Stimulated activated CD8-positive, alpha-beta memory T cell treated with anti-CD3 and anti-CD28 coated beads, Interleukin-7, amount 100 ng/mL, for 48 hours (primary cell): ENCODE measurements at regions not wholly inside any gene's neighbourhood (a gene's known extent, or its start where the extent isn't known, plus 50 kb on each side); places are given as distances from the start of the nearest gene placed in this dataset.
A peak's percentile ranks its signal among the peaks of the same experiment; 100 is the strongest.

ENCODE experiments used
- DNase-seq, 2 donors: peaks; one replicate each; pipeline ENCODE4 v3.0.0-alpha.2; 2020; ENCODE audit warnings: low read depth in 1 of 2; ENCODE audit errors: extremely low read depth in 1 of 2

DNA sequence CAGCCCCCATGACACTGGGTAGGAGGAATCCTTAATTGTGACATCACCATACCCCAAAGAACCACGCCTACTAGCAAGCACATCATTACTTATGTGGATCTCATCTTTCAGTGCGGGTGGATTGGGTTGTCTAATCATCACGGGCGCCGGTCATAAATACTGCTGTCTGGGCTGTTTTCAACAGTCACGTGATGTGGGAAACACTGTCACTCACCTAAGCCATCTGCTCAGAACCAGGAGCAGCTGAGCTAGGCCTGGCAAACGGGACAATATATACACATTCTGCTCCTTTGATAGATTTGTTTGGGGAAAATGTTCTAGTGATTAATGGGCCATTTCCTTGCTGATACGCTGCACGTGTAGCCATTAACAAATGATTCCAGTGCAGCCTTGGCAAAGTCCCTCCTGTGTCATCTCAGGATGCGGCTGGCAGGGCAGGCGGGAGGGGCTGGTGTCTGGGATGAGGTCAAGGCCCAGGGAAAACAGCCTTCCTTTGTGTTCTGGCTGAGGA, 145.9 kb upstream of the COPS8 start:
- no peak for DNase-seq

- no peak for DNase-seq
These were observed 145.2 kb upstream of the COPS8 start for GRCh38 chr2:236940497-236940896.

DNA sequence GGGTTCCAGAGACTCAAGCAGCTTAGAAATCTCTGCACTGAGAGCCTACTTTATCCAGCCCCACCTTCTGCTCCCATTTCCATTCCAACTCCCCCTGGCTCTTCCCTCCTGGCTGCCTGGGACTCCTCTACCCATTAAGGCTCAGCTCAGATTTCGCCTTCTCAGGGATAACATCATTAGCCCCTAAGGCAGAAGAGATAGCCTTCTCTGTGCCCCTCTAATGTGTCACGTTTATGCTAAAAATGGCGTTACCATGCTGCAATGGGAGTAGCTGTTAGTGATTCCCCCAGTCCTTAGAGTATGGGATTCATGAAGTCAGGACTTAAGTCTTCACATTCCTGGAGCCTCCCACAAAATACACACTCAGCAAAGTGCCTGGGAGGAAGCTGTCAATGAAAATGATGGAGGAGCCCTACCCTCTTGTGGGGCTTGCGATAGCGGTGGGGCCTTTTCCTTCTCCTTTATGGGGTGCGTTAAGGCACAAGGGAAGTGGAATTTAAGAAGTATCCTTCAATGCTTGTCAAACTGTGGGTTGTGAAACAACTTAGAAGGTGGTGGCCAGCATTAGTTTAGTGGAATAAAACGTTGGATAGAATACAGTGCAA, 144.7 kb upstream of the COPS8 start:
- no peak for DNase-seq

DNA sequence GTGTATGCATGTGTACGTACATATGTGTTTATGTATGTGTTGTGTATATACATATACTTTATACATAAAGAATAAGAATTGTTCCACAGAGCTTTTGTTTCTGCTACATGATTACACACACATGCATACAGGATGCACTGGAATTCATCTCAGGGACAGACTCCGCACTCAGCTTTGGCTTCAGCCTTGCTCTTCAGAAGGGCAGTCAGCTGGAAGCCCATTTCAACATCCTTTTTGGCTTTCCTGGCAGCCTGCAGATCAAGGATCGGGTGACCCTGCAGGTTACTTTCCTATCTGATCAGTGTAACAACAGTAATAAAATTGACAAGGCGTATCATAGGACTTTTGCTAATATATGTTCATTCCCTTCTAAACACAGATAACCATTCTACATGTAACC, 144.1 kb upstream of the COPS8 start:
- no peak for DNase-seq

- no peak for DNase-seq
These were observed 143.1 kb upstream of the COPS8 start for GRCh38 chr2:236942554-236942953.

DNA sequence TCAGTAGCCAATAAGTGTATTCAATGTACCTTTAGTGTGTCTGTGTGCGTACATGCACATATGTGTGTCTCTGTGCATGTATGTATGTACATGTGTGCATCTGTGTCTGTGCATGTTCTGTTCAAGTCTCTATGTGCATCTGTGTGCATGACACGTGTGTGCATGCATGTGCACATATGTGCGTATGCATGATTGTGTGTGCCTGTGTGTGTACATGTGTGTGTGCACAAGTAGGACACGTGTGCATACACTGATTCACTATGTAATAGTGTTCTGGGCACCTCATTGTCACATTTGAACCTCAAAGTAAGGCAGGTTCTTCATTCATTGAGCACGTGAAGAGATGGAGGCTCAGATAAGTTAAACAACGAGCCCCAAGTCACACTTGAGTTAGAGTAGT, 142.6 kb upstream of the COPS8 start:
- no peak for DNase-seq

- DNase-seq, result no peak
These were observed 141.7 kb upstream of the COPS8 start for GRCh38 chr2:236943841-236944513.

- DNase-seq, result no peak
These were observed 141.1 kb upstream of the COPS8 start for GRCh38 chr2:236944561-236944960.

DNA sequence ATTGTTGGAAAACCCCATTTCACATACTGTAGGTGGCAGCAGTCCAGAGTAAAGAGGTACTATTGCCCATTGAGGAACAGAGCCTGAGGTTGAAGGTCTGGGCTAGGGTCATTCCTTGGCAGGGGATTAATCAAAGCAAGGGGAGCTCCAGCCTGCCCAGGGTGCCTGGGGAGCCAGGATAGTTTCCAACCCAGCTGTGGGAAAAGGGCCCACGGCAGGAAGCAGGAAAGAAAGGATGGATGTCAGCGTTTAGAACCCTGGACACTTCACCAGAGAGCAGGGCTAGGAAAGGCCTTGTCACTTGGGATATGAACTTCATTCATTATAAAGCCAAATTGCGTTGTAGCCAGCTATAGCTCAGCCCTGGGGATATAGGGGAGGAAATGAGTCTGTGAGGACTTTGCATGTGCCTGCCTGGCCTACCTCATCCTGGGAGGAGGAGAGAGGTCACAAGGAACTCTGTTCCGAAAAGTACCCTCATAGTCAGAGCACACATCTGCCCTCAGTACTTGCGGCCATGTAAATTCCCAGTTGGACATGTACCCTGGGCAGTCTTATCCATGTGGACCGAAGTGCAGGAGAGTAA, 140.2 kb upstream of the COPS8 start:
- no peak for DNase-seq

- no peak for DNase-seq
These were observed 138.8 kb upstream of the COPS8 start for GRCh38 chr2:236946871-236947270.

DNA sequence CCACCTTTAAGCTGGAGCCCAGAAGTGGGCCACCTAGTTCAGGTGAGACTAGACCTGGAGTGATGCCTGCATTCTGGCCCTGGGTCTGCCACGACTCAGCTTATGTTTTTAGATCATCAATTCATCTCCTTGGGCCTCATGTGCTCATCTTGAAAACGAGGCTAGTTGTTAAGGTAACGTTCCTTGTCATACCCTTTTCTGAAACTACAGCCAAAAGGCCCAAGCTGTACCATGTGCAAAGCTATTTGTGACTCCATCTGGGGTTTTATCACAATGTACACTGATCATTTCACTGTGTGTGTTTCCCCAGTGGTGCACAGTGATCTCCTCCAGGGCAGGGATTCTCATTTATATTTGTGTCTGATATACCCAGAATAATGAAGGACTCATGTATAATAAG, 138.4 kb upstream of the COPS8 start:
- DNase-seq, result no peak

DNA sequence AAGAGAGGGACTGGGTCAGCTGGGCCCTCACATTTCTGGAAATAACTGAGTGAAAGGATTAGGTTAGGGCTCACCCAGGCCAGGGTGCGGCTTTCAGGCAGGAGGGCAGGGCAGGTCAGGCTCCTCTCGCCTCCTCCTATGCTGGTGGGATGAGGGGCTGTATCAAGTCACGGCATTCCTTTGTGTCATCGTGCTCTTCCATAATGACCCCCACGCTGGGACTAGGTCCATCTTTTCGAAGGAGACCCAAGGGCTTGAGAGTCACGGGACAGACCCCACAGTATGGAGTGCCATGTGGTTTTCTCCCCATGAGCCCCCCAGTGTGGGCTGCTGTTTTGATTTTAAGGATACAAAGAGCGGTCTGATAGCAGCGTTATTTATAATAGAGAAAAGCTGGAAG, 137.8 kb upstream of the COPS8 start:
- DNase-seq, result no peak

GRCh38 chr2:236949089-236949905, 136.4 kb upstream of the COPS8 start:
- no peak for DNase-seq

- no peak for DNase-seq
These were observed 133.7 kb upstream of the COPS8 start for GRCh38 chr2:236951830-236952475.

- no peak for DNase-seq
These were observed 131.0 kb upstream of the COPS8 start for GRCh38 chr2:236954641-236955040.

- no peak for DNase-seq
These were observed 130.1 kb upstream of the COPS8 start for GRCh38 chr2:236955521-236956030.

- DNase-seq, result peak in 1 of 2 donors; percentile 47
These were observed 129.6 kb upstream of the COPS8 start for GRCh38 chr2:236956031-236956618.

DNA sequence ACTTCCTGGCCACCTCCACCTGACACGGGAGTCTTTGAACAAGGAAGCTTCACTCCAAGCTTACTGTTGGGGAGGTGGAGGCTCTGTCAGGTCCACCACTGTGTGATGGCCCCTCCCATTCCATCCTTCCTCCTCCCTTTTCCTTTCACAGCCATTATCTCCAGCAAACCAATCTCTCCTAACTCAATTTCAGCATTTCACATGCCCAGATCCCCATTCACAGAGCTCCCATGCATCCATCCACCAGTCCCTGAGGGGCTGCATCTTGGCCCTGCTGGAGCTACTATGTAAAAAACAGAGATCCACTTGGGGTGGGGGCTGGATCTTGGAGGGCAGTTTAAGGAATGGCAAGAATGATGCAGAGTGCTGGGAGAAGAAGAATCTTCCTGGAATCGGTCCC, 129.0 kb upstream of the COPS8 start:
- DNase-seq, result no peak

DNA sequence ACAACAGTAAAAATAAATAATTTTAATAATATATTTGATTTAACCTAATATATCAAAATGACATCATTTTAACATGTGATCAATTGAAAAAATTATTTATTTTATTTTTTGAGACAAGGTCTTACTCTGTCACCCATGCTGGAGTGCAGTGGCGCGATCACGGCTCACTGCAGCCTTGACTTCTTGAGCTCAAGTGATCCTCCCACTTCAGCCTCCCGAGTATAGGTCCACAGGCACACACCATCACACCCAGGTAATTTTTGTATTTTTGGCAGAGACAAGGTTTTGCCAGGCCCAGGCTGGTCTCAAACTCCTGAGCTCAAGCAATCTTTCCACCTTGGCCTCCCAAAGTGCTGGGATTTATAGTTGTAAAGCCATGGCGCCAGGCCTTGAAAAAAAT, 126.7 kb upstream of the COPS8 start:
- DNase-seq, result no peak

GRCh38 chr2:236959876-236960275, 125.8 kb upstream of the COPS8 start:
- no peak for DNase-seq
